DND-41 (cell line): ENCODE measurements at regions not wholly inside any gene's neighbourhood (a gene's known extent, or its start where the extent isn't known, plus 50 kb on each side); places are given as distances from the start of the nearest gene placed in this dataset.

ENCODE experiments used
- CTCF ChIP-seq: IDR thresholded peaks from 2 replicates; pipeline ENCODE4 v1.5.1; 2012; ENCODE audit warnings: borderline replicate concordance, low read length, moderate library complexity, mild to moderate bottlenecking; ENCODE audit not compliant: poor library complexity, severe bottlenecking; ENCODE audit errors: extremely low read depth
- EZH2 ChIP-seq: IDR thresholded peaks from 3 replicates; pipeline ENCODE4 v1.6.1; 2012; ENCODE audit warnings: borderline replicate concordance, low read depth, mild to moderate bottlenecking, moderate library complexity, low read length, inconsistent platforms; ENCODE audit not compliant: severe bottlenecking

GRCh38 chr9:29449306-29449705, 1876.0 kb upstream of the C9orf72 start:
- no peak for TF ChIP-seq CTCF
- no peak for TF ChIP-seq EZH2
